ENCODE measurements at regions not wholly inside any gene's neighbourhood (a gene's known extent, or its start where the extent isn't known, plus 50 kb on each side); places are given as distances from the start of the nearest gene placed in this dataset.

- Histone ChIP-seq H3K4me1 (no peaks in the 10 kb centered on the region), H3K27ac (no peak overlapping the region), H3K9me3 (no peaks in the 10 kb centered on the region), H3K27me3 (no peaks in the 10 kb centered on the region), H3K4me3 (no peak overlapping the region), H3K36me3 (no peaks in the 10 kb centered on the region)
- no peak for DNase-seq (ENCODE audit: extremely low spot score in 2 of 2)
- TF ChIP-seq POLR2A (IDR thresholded peaks at IDR 0.05) (no peak), CTCF (IDR thresholded peaks at IDR 0.05) (no peak), POLR2AphosphoS5 (IDR thresholded peaks at IDR 0.05; ENCODE audit: insufficient read depth in 1 of 2, low read depth in 1 of 2) (no peak)
- intact Hi-C loops (cut with DNase I), result no loop called here
Observed at GRCh38 chr6:104418839-104419238, 440.9 kb downstream of the HACE1 start.

- H3K27me3 ChIP-seq, result no peaks in the 10 kb centered on the region
- no peak overlapping the region for H3K4me3 ChIP-seq
- no peaks in the 10 kb centered on the region for H3K36me3 ChIP-seq
- TF ChIP-seq POLR2AphosphoS5 (IDR thresholded peaks at IDR 0.05; ENCODE audit: insufficient read depth in 1 of 2, low read depth in 1 of 2), result no peak
- no peak for TF ChIP-seq CTCF (IDR thresholded peaks at IDR 0.05)
- TF ChIP-seq POLR2A (IDR thresholded peaks at IDR 0.05), result no peak
- no peaks in the 10 kb centered on the region for H3K4me1 ChIP-seq
- no peak overlapping the region for H3K27ac ChIP-seq
- DNase-seq (ENCODE audit: extremely low spot score in 2 of 2), result no peak
- H3K9me3 ChIP-seq, result no peaks in the 10 kb centered on the region
- intact Hi-C loops (cut with DNase I), result no loop called here
Observed at GRCh38 chr6:104418125-104418524, 441.6 kb downstream of the HACE1 start.

- intact Hi-C loops (cut with DNase I), result no loop called here
- Histone ChIP-seq H3K4me1 (no peaks in the 10 kb centered on the region), H3K27me3 (no peaks in the 10 kb centered on the region), H3K9me3 (no peaks in the 10 kb centered on the region), H3K36me3 (no peaks in the 10 kb centered on the region), H3K4me3 (no peak overlapping the region), H3K27ac (no peak overlapping the region)
- no peak for DNase-seq (ENCODE audit: extremely low spot score in 2 of 2)
- no peak for TF ChIP-seq CTCF (IDR thresholded peaks at IDR 0.05)
- TF ChIP-seq POLR2A (IDR thresholded peaks at IDR 0.05), result no peak
- TF ChIP-seq POLR2AphosphoS5 (IDR thresholded peaks at IDR 0.05; ENCODE audit: insufficient read depth in 1 of 2, low read depth in 1 of 2), result no peak
Observed at GRCh38 chr6:104414723-104415122, 445.0 kb downstream of the HACE1 start.

GRCh38 chr6:104413767-104414166 is 446.0 kb downstream of the HACE1 start:
- Histone ChIP-seq H3K27ac (no peak overlapping the region), H3K27me3 (no peaks in the 10 kb centered on the region), H3K4me1 (no peaks in the 10 kb centered on the region), H3K4me3 (no peak overlapping the region), H3K36me3 (no peaks in the 10 kb centered on the region), H3K9me3 (no peaks in the 10 kb centered on the region)
- TF ChIP-seq POLR2A (IDR thresholded peaks at IDR 0.05) (no peak), POLR2AphosphoS5 (IDR thresholded peaks at IDR 0.05; ENCODE audit: insufficient read depth in 1 of 2, low read depth in 1 of 2) (no peak), CTCF (IDR thresholded peaks at IDR 0.05) (no peak)
- DNase-seq (ENCODE audit: extremely low spot score in 2 of 2), result no peak
- intact Hi-C loops (cut with DNase I), result no loop called here

GRCh38 chr6:104411302-104411701 is 448.4 kb downstream of the HACE1 start:
- no peaks in the 10 kb centered on the region for H3K27me3 ChIP-seq
- DNase-seq (ENCODE audit: extremely low spot score in 2 of 2), result no peak
- no peaks in the 10 kb centered on the region for H3K36me3 ChIP-seq
- H3K9me3 ChIP-seq, result no peaks in the 10 kb centered on the region
- no peak overlapping the region for H3K4me3 ChIP-seq
- intact Hi-C loops (cut with DNase I), result no loop called here
- no peak for TF ChIP-seq CTCF (IDR thresholded peaks at IDR 0.05)
- TF ChIP-seq POLR2A (IDR thresholded peaks at IDR 0.05), result no peak
- TF ChIP-seq POLR2AphosphoS5 (IDR thresholded peaks at IDR 0.05; ENCODE audit: insufficient read depth in 1 of 2, low read depth in 1 of 2), result no peak
- H3K27ac ChIP-seq, result no peak overlapping the region
- no peaks in the 10 kb centered on the region for H3K4me1 ChIP-seq
